DMS 273 (cell line): ENCODE measurements at regions not wholly inside any gene's neighbourhood (a gene's known extent, or its start where the extent isn't known, plus 50 kb on each side); places are given as distances from the start of the nearest gene placed in this dataset.

Source experiments
- DNase-seq: peaks from one replicate; lab custom pipeline; 2025; ENCODE audit not compliant: unreplicated experiment; lab: John Stamatoyannopoulos, UW

DNA sequence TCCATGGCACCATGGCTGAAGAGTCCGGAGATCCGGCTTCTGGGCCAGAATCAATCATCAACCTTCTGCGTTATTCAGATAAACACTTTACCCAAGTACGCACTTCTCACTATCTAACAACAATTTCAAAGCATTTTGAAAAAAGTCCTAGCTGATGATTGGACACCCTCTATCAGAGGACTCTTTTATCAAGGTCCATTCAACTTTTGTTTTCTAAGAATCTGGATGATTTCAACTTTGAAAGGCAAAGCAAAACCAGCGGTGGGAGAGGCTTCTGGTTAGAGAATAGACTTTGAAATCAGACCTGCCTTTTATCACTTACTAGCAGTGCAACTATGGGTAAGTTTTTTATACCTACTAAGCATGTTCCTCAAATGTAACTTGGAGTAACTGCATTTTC is 293.6 kb upstream of the TNP1 start:
- no peak for DNase-seq

- no peak for DNase-seq
Observed at GRCh38 chr2:217152831-217153230, 293.0 kb upstream of the TNP1 start.

GRCh38 chr2:217151509-217152206 is 291.8 kb upstream of the TNP1 start:
- DNase-seq: peak; percentile 5

DNA sequence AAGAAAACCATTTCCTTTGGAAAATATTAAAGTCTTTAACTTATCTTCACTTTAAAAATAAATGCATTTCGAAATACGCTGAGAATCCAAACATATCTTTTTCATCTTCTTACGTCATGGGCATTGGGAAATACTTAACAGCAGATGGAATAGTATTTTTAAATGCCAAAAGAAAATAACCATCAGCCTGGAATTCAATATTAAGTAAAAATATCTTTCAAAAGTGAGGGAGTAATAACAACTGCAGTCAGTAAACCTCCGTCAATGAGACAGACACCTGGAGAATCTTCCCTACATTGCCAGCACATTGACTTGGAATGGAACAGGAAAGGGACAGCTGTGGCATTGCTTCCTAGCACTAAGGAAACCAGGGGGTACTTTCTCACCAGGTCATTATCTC is 290.4 kb upstream of the TNP1 start:
- no peak for DNase-seq

GRCh38 chr2:217149087-217149660 is 289.3 kb upstream of the TNP1 start:
- no peak for DNase-seq

DNA sequence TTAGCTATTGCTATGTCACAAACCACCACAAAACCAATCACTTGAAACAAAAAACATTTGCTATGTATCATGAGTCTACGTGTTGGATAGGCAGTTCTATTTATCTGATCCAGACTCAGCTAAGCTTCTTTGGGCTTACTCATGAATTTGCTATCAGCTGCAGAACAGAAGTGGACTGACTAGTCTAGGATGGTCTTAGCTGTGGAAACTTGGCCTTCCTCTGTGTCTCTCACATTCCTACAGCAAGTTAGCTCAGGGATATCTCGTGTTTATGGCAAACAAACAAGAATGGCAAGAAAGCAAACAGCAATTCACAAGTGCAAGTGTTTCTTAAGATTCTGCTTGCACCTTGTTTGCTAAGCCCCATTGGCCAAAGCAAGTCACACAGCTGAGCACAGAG is 288.0 kb upstream of the TNP1 start:
- DNase-seq: no peak

DNA sequence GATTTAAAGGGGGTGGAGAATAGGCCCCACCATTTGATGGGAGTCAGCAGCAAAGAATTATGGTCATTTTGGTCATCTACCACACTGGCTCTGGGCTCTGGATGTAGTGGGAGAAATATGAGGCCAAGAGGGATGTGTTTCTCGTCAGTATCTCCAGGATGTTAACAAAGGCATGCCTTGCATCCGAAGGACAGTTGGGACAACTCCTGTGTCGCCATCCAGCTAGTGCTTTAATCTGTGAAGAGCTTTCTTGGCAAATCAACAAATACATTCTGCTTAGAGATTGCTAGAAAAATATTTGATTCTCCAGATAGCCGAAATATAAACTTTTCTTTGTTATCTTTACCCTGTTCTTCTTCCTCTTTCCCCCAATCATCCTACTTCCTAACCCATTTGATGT is 287.1 kb upstream of the TNP1 start:
- no peak for DNase-seq

DNA sequence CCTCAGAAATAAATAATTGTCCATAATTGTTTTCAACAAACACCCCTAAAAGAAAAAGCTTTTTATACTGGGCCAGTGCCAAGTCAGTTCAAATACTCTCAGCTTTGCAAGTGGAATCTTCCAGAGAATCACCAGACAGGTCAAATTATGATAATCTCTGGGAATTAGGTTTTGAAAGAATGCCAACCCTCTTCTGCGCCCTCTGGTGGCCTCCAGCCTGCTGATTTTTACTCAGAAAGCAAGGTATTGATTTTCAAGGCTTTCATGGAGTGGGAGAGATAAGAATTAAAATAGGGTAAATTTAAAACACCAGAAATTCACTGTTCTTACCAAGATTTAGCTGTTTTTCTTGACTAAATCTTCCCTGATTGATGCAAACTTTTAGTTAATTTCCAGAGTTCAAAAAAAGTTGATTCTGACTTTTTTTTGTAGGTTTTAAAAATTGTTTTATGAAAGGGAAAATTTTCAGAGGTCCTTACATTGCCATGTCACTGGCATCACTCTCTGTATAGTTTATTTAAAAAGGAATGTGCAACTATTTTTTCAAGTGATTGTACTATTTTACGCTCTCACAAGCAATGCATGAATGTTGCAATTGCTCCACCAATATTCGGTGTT is 282.9 kb upstream of the TNP1 start:
- peak; percentile 65 for DNase-seq

- no peak for DNase-seq
Observed at GRCh38 chr2:217138284-217138683, 278.4 kb upstream of the TNP1 start.

DNA sequence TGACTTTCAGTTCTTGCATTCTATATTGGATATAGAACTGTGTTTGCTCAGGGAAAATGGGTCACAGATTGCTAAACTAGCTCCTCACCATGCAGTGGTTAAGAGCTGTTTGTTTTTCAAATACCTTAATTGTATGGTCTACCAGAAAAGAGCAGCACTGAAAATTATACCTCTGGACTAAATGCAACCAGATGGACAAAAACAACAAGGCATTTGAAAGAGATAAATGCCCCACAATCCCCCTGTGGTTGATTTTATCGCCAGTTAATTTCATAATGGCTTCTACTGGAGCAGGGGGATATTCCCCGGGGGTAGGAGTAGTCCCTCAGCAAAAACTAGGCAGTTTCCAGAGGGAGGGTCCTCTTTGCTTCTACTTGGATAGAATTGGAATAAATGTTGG is 267.9 kb upstream of the TNP1 start:
- DNase-seq: peak; percentile 23

DNA sequence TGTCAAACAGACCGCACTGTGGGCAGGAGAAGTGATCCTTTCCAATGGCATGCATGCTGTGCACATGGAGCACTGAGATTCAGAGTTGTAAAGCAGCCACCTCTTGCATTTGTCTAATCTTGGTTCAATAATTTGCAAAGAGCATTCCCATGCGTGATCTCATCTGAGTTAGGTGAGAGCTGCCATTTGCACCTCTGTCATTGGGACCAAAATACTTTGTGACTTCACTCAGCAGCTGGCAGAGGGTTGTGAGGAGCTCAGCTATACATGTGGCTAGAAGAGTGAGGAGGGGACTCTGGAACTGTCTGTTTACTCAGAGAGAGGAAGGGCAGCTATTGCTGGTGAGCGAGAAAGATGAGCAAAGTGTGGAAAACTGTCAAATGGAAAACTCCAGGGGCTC is 265.1 kb upstream of the TNP1 start:
- DNase-seq: no peak

GRCh38 chr2:217124050-217124449 is 264.2 kb upstream of the TNP1 start:
- DNase-seq: no peak

DNA sequence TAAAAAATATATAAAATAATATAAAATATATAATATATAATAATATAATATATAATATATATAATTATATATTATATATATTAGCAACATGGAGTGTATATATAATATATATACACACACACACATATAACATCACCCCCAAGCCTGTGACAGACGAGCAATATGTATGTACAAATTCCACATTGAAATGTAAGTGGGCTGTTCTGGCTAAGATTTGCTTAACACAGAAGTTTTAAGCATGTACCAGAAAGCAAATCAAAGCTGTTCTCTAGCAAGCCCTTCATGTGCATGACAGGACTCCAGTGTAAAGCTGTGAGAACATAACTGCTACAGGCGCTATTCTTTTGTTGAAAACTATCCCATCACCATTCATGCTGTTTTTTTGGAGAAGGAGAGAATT is 261.7 kb upstream of the TNP1 start:
- DNase-seq: no peak

DNA sequence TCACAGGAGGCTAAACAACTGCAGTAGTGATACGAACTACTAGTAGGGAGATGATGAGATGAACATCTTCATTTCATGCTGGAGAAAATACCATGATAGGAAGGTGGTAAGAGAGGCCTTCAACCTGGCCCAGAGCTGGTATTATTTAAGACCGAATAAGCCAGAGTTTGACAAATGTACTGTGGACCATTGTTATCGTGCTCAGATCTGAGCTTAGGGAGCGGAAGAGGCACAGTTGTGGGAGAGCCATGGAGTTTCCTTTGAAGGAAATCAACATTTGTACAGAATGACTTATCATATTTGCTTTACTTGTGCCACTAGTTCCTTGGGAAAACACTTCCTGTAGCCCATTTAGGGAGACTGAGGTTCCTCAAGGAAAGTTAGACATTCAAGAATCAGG is 260.6 kb upstream of the TNP1 start:
- DNase-seq: no peak

GRCh38 chr2:217118559-217119284 is 258.9 kb upstream of the TNP1 start:
- no peak for DNase-seq

DNA sequence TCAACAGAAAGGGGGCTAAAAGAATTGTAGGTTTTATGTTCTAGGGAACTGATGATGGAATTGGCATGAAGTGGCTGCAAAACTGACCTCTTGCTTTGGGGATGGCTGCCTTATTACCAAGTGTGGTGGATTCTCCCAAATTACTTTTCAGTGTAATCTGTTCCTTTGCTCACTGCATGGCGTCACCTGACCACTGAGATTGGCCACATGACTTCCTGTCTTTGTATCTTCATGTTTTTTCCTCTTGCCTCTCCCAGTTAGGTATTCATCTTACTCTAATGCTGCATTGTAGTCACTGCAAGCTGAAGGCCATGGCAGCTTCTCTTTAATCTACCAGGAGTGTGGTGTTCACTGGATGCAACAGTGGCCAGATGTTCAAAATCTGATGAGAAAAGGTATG is 257.7 kb upstream of the TNP1 start:
- no peak for DNase-seq

DNA sequence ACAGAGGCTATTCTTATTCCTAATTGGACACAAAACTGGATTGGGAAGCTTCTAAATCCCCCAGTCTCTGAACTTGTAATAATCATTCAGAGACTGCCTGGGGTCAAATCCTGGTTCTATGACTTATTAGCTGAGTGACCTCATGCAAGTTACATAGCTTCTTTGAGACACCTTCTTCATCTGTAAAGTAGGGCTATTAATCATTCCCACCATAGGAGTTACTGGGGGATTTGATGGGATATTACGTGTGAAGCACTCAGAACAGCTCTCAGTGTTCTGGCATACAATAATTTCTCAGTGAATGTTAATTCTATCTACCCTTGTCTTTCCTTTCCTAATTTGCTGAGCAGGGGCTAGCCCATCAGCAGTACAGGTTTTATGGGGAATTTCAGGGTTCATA is 256.7 kb upstream of the TNP1 start:
- no peak for DNase-seq

GRCh38 chr2:217114117-217114516 is 254.3 kb upstream of the TNP1 start:
- DNase-seq: no peak

GRCh38 chr2:217113491-217113890 is 253.6 kb upstream of the TNP1 start:
- no peak for DNase-seq

DNA sequence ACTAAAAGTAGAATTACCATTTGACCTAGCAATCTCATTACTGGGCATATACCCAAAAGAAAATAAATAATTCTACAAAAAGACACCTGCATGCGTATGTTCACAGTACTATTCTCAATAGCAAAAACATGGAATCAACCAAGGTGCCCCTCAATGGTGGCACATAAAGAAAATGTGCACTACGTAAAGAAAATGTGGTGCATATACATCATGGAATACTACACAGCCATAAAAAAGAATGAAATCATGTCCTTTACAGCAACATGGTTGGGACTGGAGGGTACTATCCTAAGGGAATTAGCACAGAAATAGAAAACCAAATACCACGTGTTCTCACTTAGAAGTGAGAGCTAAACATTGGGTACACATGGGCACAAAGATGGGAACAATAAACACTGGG is 250.7 kb upstream of the TNP1 start:
- no peak for DNase-seq

- no peak for DNase-seq
Observed at GRCh38 chr2:217108575-217109027, 248.7 kb upstream of the TNP1 start.

DNA sequence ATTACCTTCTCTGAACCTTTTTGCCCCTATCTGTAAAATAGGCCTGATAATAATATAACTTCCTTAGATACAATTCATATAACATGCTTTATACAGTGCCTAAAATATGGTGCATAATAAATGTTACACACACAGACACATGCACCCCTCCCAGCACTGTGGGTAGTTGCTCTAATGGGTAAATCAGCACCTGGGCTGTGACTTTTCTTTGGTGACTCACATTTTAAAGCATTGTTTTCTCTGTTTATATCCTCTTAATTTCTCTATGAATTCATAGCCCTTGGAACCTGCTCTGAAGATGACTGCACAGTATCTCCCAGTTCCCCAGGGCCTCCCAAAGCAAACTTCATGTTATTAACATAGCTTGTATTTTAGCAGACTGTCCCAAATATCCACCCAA is 248.2 kb upstream of the TNP1 start:
- DNase-seq: no peak
